Kidney epithelial cell (primary cell): ENCODE measurements at regions not wholly inside any gene's neighbourhood (a gene's known extent, or its start where the extent isn't known, plus 50 kb on each side); places are given as distances from the start of the nearest gene placed in this dataset.

Experiments
- DNase-seq: peaks from one replicate; pipeline ENCODE4 v3.0.0-alpha.2; 2010; ENCODE audit warnings: low read depth
- H3K27me3 ChIP-seq: 2 replicates; pipeline ENCODE4 v1.6.0; 2011; ENCODE audit warnings: low read length; ENCODE audit not compliant: control insufficient read depth, insufficient read depth
- H3K36me3 ChIP-seq: 2 replicates; pipeline ENCODE4 v1.5.1; 2011; ENCODE audit warnings: low read length; ENCODE audit not compliant: control insufficient read depth, insufficient read depth
- H3K4me3 ChIP-seq: 2 replicates; pipeline ENCODE4 v1.5.1; 2011; ENCODE audit warnings: low read depth, mild to moderate bottlenecking, control low read depth, low read length
- CTCF ChIP-seq: IDR thresholded peaks from 2 replicates; pipeline ENCODE4 v1.5.1; 2011; ENCODE audit warnings: mild to moderate bottlenecking, moderate library complexity, low read length, control low read depth, inconsistent platforms; ENCODE audit not compliant: insufficient read depth, poor library complexity, severe bottlenecking

- DNase-seq: no peak
- Histone ChIP-seq H3K36me3 (no peaks in the 10 kb centered on the region), H3K27me3 (no peaks in the 10 kb centered on the region), H3K4me3 (no peak overlapping the region)
- TF ChIP-seq CTCF: no peak
Observed at GRCh38 chr13:90752070-90752469, 595.4 kb upstream of the MIR17HG start.

- TF ChIP-seq CTCF: no peak
- Histone ChIP-seq H3K4me3 (no peak overlapping the region), H3K27me3 (no peaks in the 10 kb centered on the region), H3K36me3 (no peaks in the 10 kb centered on the region)
- no peak for DNase-seq
Observed at GRCh38 chr13:90757127-90757680, 590.3 kb upstream of the MIR17HG start.

GRCh38 chr13:90760639-90761038, 586.8 kb upstream of the MIR17HG start:
- H3K27me3 ChIP-seq: no peaks in the 10 kb centered on the region
- H3K36me3 ChIP-seq: no peaks in the 10 kb centered on the region
- no peak overlapping the region for H3K4me3 ChIP-seq
- DNase-seq: no peak
- TF ChIP-seq CTCF: no peak

- TF ChIP-seq CTCF: no peak
- no peak for DNase-seq
- H3K27me3 ChIP-seq: no peaks in the 10 kb centered on the region
- H3K4me3 ChIP-seq: no peak overlapping the region
- no peaks in the 10 kb centered on the region for H3K36me3 ChIP-seq
Observed at GRCh38 chr13:90763476-90764150, 583.9 kb upstream of the MIR17HG start.

- Histone ChIP-seq H3K4me3 (no peak overlapping the region), H3K36me3 (no peaks in the 10 kb centered on the region), H3K27me3 (no peaks in the 10 kb centered on the region)
- no peak for TF ChIP-seq CTCF
- DNase-seq: no peak
Observed at GRCh38 chr13:90766386-90766902, 581.0 kb upstream of the MIR17HG start.

- no peaks in the 10 kb centered on the region for H3K36me3 ChIP-seq
- no peak for TF ChIP-seq CTCF
- no peak for DNase-seq
- H3K4me3 ChIP-seq: no peak overlapping the region
- no peaks in the 10 kb centered on the region for H3K27me3 ChIP-seq
Observed at GRCh38 chr13:90768116-90768515, 579.4 kb upstream of the MIR17HG start.
